ENCODE measurements at regions not wholly inside any gene's neighbourhood (a gene's known extent, or its start where the extent isn't known, plus 50 kb on each side); places are given as distances from the start of the nearest gene placed in this dataset.

GRCh38 chr16:62913333-62913732 lies 877.1 kb upstream of the CDH8 start:
- no peaks in the 10 kb centered on the region for H3K4me1 ChIP-seq
- TF ChIP-seq CTCF (IDR thresholded peaks at IDR 0.05), result no peak
- H3K27me3 ChIP-seq, result no peaks in the 10 kb centered on the region
- H3K4me3 ChIP-seq, result no peak overlapping the region
- intact Hi-C loops (cut with DNase I), result no loop called here
- H3K27ac ChIP-seq, result no peak overlapping the region
- no peak for DNase-seq (ENCODE audit: low spot score in 2 of 2)
- no peaks in the 10 kb centered on the region for H3K9me3 ChIP-seq
- no peaks in the 10 kb centered on the region for H3K36me3 ChIP-seq

- Histone ChIP-seq H3K27me3 (no peaks in the 10 kb centered on the region), H3K4me3 (no peak overlapping the region), H3K36me3 (no peaks in the 10 kb centered on the region), H3K4me1 (no peaks in the 10 kb centered on the region), H3K9me3 (no peaks in the 10 kb centered on the region), H3K27ac (no peak overlapping the region)
- DNase-seq (ENCODE audit: low spot score in 2 of 2), result no peak
- intact Hi-C loops (cut with DNase I), result no loop called here
- TF ChIP-seq CTCF (IDR thresholded peaks at IDR 0.05), result no peak
Observed at GRCh38 chr16:62909597-62909996, 873.4 kb upstream of the CDH8 start.

- H3K4me1 ChIP-seq, result no peaks in the 10 kb centered on the region
- no peaks in the 10 kb centered on the region for H3K27me3 ChIP-seq
- H3K27ac ChIP-seq, result no peak overlapping the region
- H3K36me3 ChIP-seq, result no peaks in the 10 kb centered on the region
- H3K9me3 ChIP-seq, result no peaks in the 10 kb centered on the region
- intact Hi-C loops (cut with DNase I), result no loop called here
- TF ChIP-seq CTCF (IDR thresholded peaks at IDR 0.05), result no peak
- DNase-seq (ENCODE audit: low spot score in 2 of 2), result no peak
- H3K4me3 ChIP-seq, result no peak overlapping the region
Observed at GRCh38 chr16:62907562-62907961, 871.3 kb upstream of the CDH8 start.

GRCh38 chr16:62903961-62904502 lies 867.8 kb upstream of the CDH8 start:
- no peaks in the 10 kb centered on the region for H3K4me1 ChIP-seq
- no peaks in the 10 kb centered on the region for H3K9me3 ChIP-seq
- no peak overlapping the region for H3K27ac ChIP-seq
- H3K36me3 ChIP-seq, result no peaks in the 10 kb centered on the region
- no peaks in the 10 kb centered on the region for H3K27me3 ChIP-seq
- no peak for DNase-seq (ENCODE audit: low spot score in 2 of 2)
- no peak for TF ChIP-seq CTCF (IDR thresholded peaks at IDR 0.05)
- H3K4me3 ChIP-seq, result no peak overlapping the region
- intact Hi-C loops (cut with DNase I), result no loop called here

GRCh38 chr16:62899737-62900136 lies 863.5 kb upstream of the CDH8 start:
- no peak for TF ChIP-seq CTCF (IDR thresholded peaks at IDR 0.05)
- Histone ChIP-seq H3K9me3 (no peaks in the 10 kb centered on the region), H3K27ac (no peak overlapping the region), H3K4me3 (no peak overlapping the region), H3K36me3 (no peaks in the 10 kb centered on the region), H3K27me3 (no peaks in the 10 kb centered on the region), H3K4me1 (no peaks in the 10 kb centered on the region)
- no peak for DNase-seq (ENCODE audit: low spot score in 2 of 2)
- intact Hi-C loops (cut with DNase I), result no loop called here

GRCh38 chr16:62889097-62889496 lies 852.9 kb upstream of the CDH8 start:
- no peak for DNase-seq (ENCODE audit: low spot score in 2 of 2)
- Histone ChIP-seq H3K4me1 (no peaks in the 10 kb centered on the region), H3K27ac (no peak overlapping the region), H3K36me3 (no peaks in the 10 kb centered on the region), H3K27me3 (no peaks in the 10 kb centered on the region), H3K4me3 (no peak overlapping the region), H3K9me3 (no peaks in the 10 kb centered on the region)
- intact Hi-C loops (cut with DNase I), result no loop called here
- TF ChIP-seq CTCF (IDR thresholded peaks at IDR 0.05), result no peak

Data from ascending aorta (tissue), 2 donors.